Neural cell (in vitro differentiated cells): ENCODE measurements at regions not wholly inside any gene's neighbourhood (a gene's known extent, or its start where the extent isn't known, plus 50 kb on each side); places are given as distances from the start of the nearest gene placed in this dataset.

ENCODE experiments used
- H2AFZ ChIP-seq: fragments of 200-600, 300-800 bp; sonication (generic), shearing (Covaris generic); 2 replicates; pipeline ENCODE4 v1.6.0; 2014; ENCODE audit warnings: low read depth, mild to moderate bottlenecking, antibody characterized with exemption, low read length, moderate library complexity
- H3F3A ChIP-seq: fragments of 200-600 bp; shearing (Covaris generic); 2 replicates; pipeline ENCODE4 v1.6.1; 2016; ENCODE audit warnings: mild to moderate bottlenecking, moderate library complexity, mixed read lengths, antibody characterized with exemption, low read length; ENCODE audit not compliant: insufficient read depth, poor library complexity, severe bottlenecking
- H3K27ac ChIP-seq: fragments of 200-600, 300-800 bp; sonication (generic), shearing (Covaris generic); 2 replicates; pipeline ENCODE4 v1.5.1; 2014; ENCODE audit warnings: mild to moderate bottlenecking, low read length, moderate library complexity
- H3K27me3 ChIP-seq: fragments of 300-800, 200-600 bp; sonication (generic), shearing (Covaris generic); 2 replicates; pipeline ENCODE4 v1.6.0; 2014; ENCODE audit warnings: mild to moderate bottlenecking, low read depth, low read length, moderate library complexity; ENCODE audit not compliant: insufficient read depth
- H3K36me3 ChIP-seq: fragments of 300-800, 200-600 bp; sonication (generic), shearing (Covaris generic); 2 replicates; pipeline ENCODE4 v1.5.1; 2014; ENCODE audit warnings: mild to moderate bottlenecking, antibody characterized with exemption, low read length, moderate library complexity; ENCODE audit not compliant: insufficient read depth
- H3K4me2 ChIP-seq: fragments of 300-800, 200-600 bp; sonication (generic), shearing (Covaris generic); 2 replicates; pipeline ENCODE4 v1.6.0; 2014; ENCODE audit warnings: mild to moderate bottlenecking, low read length
- H3K4me3 ChIP-seq: fragments of 300-800, 200-600 bp; sonication (generic), shearing (Covaris generic); 2 replicates; pipeline ENCODE4 v1.5.1; 2014; ENCODE audit warnings: mild to moderate bottlenecking, low read length, moderate library complexity
- H3K79me2 ChIP-seq: fragments of 200-600 bp; shearing (Covaris generic); replicated peaks from 2 replicates; pipeline ENCODE4 v1.6.0; 2014; ENCODE audit warnings: mild to moderate bottlenecking, low read length, moderate library complexity; ENCODE audit not compliant: insufficient read depth
- H3K9ac ChIP-seq: fragments of 300-800, 200-600 bp; sonication (generic), shearing (Covaris generic); 2 replicates; pipeline ENCODE4 v1.6.1; 2016; ENCODE audit warnings: mild to moderate bottlenecking, low read length, mixed read lengths
- H3K9me2 ChIP-seq: fragments of 200-600 bp; shearing (Covaris generic); 2 replicates; pipeline ENCODE4 v1.6.1; 2016; ENCODE audit warnings: mild to moderate bottlenecking, low read length, mixed read lengths; ENCODE audit not compliant: insufficient read depth
- H3K9me3 ChIP-seq: fragments of 200-600, 300-800 bp; sonication (generic), shearing (Covaris generic); 2 replicates; pipeline ENCODE4 v1.6.1; 2016; ENCODE audit warnings: mild to moderate bottlenecking, mixed run types, low read length, moderate library complexity, mixed read lengths
- H4K20me1 ChIP-seq: fragments of 200-600 bp; shearing (Covaris generic); 2 replicates; pipeline ENCODE4 v1.6.1; 2016; ENCODE audit warnings: mild to moderate bottlenecking, mixed run types; ENCODE audit not compliant: insufficient read depth
- EP300 ChIP-seq: fragments of 450-650 bp; conservative IDR thresholded peaks from 2 replicates; pipeline ENCODE4 v1.6.1; 2014; ENCODE audit warnings: antibody characterized with exemption, mild to moderate bottlenecking, moderate library complexity; ENCODE audit not compliant: poor library complexity, severe bottlenecking
- EZH2 ChIP-seq: fragments of 200-600, 300-800 bp; shearing (Covaris generic), sonication (generic); IDR thresholded peaks from 2 replicates; pipeline ENCODE4 v1.6.1; 2014; ENCODE audit warnings: antibody characterized with exemption, low read length, borderline replicate concordance, mild to moderate bottlenecking; ENCODE audit not compliant: insufficient read depth, poor library complexity, severe bottlenecking
- MXI1 ChIP-seq: fragments of 450-650 bp; conservative IDR thresholded peaks from 2 replicates; pipeline ENCODE4 v1.6.1; 2014; ENCODE audit warnings: antibody characterized with exemption, mild to moderate bottlenecking; ENCODE audit not compliant: poor library complexity, severe bottlenecking
- POLR2AphosphoS5 ChIP-seq: IDR thresholded peaks from 2 replicates; pipeline ENCODE4 v1.6.1; 2012
- RAD21 ChIP-seq: fragments of 450-650 bp; conservative IDR thresholded peaks from 2 replicates; pipeline ENCODE4 v1.6.1; 2014; ENCODE audit warnings: antibody characterized with exemption, mild to moderate bottlenecking, moderate library complexity
- SMC3 ChIP-seq: fragments of 450-650 bp; conservative IDR thresholded peaks from 2 replicates; pipeline ENCODE4 v1.6.1; 2014; ENCODE audit warnings: antibody characterized with exemption, mild to moderate bottlenecking, moderate library complexity; ENCODE audit not compliant: poor library complexity
- TAF1 ChIP-seq: IDR thresholded peaks from 2 replicates; pipeline ENCODE4 v1.6.1; 2012; ENCODE audit warnings: low read depth
- TF ChIP-seq, protein P1 (sequence below): IDR thresholded peaks from 2 replicates; pipeline ENCODE4 v1.6.1; 2012; ENCODE audit warnings: borderline replicate concordance
- TF ChIP-seq, protein P2 (sequence below): fragments of 450-650 bp; IDR thresholded peaks from 2 replicates; pipeline ENCODE4 v1.5.1; 2014; ENCODE audit warnings: antibody characterized with exemption, mild to moderate bottlenecking, moderate library complexity; ENCODE audit not compliant: poor library complexity, severe bottlenecking

DNA sequence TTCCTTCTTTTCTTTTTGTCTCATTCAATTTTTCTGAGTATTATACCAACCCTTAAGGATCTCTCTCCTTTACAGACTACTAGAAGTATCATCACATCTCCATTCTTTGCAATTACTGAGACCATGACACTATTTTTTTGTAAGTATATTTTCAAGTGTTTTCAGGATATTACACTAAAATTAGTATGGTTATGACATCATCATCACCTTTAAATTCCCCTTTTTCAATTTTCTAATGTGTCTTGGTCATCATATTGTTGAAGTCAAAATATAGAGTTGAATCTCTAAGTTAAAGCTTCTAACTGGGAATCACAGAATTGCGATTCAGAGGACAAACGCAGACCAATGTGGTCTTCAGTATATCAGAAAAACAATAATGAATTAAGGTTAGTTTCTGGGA is 1475.1 kb downstream of the OTOL1 start:
- Histone ChIP-seq H4K20me1 (no peaks in the 10 kb centered on the region), H3F3A (no peaks in the 10 kb centered on the region), H3K36me3 (no peaks in the 10 kb centered on the region), H3K9me2 (no peaks in the 10 kb centered on the region), H3K9me3 (no peaks in the 10 kb centered on the region), H2AFZ (no peak overlapping the region), H3K9ac (no peak overlapping the region), H3K4me3 (no peak overlapping the region), H3K4me2 (no peak overlapping the region), H3K27me3 (no peaks in the 10 kb centered on the region), H3K27ac (no peak overlapping the region), H3K79me2 (no peaks in the 10 kb centered on the region)
- no peak for TF ChIP-seq POLR2AphosphoS5
- TF ChIP-seq SMC3, result no peak
- no peak for TF ChIP-seq TAF1
- TF ChIP-seq EZH2, result no peak
- no peak for TF ChIP-seq MXI1
- TF ChIP-seq, protein P1, sequence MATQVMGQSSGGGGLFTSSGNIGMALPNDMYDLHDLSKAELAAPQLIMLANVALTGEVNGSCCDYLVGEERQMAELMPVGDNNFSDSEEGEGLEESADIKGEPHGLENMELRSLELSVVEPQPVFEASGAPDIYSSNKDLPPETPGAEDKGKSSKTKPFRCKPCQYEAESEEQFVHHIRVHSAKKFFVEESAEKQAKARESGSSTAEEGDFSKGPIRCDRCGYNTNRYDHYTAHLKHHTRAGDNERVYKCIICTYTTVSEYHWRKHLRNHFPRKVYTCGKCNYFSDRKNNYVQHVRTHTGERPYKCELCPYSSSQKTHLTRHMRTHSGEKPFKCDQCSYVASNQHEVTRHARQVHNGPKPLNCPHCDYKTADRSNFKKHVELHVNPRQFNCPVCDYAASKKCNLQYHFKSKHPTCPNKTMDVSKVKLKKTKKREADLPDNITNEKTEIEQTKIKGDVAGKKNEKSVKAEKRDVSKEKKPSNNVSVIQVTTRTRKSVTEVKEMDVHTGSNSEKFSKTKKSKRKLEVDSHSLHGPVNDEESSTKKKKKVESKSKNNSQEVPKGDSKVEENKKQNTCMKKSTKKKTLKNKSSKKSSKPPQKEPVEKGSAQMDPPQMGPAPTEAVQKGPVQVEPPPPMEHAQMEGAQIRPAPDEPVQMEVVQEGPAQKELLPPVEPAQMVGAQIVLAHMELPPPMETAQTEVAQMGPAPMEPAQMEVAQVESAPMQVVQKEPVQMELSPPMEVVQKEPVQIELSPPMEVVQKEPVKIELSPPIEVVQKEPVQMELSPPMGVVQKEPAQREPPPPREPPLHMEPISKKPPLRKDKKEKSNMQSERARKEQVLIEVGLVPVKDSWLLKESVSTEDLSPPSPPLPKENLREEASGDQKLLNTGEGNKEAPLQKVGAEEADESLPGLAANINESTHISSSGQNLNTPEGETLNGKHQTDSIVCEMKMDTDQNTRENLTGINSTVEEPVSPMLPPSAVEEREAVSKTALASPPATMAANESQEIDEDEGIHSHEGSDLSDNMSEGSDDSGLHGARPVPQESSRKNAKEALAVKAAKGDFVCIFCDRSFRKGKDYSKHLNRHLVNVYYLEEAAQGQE, result no peak
- no peak for TF ChIP-seq EP300
- no peak for TF ChIP-seq RAD21

DNA sequence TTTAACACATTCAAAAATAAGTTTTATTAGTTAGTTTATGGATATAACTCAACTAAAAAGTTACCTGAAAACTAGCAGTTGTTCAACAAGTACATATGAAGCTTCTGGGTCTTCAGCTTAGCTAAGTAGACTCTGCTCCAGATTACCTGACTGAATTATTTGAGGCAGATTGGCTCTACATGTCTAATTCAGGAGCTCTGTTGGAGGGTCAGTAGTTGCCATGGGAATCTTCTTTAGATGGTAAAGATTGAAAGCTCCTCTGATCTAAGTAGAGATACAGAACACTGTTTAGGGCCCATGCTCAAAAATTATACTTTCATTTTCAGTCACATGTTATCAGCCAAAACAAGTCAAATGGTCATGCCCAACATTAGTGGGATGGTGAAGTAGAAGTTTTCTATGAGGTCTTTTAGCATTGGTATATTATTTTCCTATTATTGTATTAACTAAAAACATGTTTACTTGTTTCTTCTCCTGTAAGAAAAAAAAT is 1476.9 kb downstream of the OTOL1 start:
- Histone ChIP-seq H3K9me3 (no peaks in the 10 kb centered on the region), H3K79me2 (no peaks in the 10 kb centered on the region), H2AFZ (no peak overlapping the region), H3K4me2 (no peak overlapping the region), H3K4me3 (no peak overlapping the region), H3K27me3 (no peaks in the 10 kb centered on the region), H3K36me3 (no peaks in the 10 kb centered on the region), H3K27ac (no peak overlapping the region), H3K9me2 (no peaks in the 10 kb centered on the region), H3F3A (no peaks in the 10 kb centered on the region), H3K9ac (no peak overlapping the region), H4K20me1 (no peaks in the 10 kb centered on the region)
- no peak for TF ChIP-seq MXI1
- no peak for TF ChIP-seq SMC3
- TF ChIP-seq EZH2, result no peak
- no peak for TF ChIP-seq POLR2AphosphoS5
- TF ChIP-seq RAD21, result no peak
- TF ChIP-seq EP300, result no peak
- TF ChIP-seq, protein P1, result no peak
- TF ChIP-seq, protein P2, sequence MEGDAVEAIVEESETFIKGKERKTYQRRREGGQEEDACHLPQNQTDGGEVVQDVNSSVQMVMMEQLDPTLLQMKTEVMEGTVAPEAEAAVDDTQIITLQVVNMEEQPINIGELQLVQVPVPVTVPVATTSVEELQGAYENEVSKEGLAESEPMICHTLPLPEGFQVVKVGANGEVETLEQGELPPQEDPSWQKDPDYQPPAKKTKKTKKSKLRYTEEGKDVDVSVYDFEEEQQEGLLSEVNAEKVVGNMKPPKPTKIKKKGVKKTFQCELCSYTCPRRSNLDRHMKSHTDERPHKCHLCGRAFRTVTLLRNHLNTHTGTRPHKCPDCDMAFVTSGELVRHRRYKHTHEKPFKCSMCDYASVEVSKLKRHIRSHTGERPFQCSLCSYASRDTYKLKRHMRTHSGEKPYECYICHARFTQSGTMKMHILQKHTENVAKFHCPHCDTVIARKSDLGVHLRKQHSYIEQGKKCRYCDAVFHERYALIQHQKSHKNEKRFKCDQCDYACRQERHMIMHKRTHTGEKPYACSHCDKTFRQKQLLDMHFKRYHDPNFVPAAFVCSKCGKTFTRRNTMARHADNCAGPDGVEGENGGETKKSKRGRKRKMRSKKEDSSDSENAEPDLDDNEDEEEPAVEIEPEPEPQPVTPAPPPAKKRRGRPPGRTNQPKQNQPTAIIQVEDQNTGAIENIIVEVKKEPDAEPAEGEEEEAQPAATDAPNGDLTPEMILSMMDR, result no peak
- TF ChIP-seq TAF1, result no peak
